ENCODE measurements at regions not wholly inside any gene's neighbourhood (a gene's known extent, or its start where the extent isn't known, plus 50 kb on each side); places are given as distances from the start of the nearest gene placed in this dataset.

- Mint-ChIP-seq H3K9me3 (peaks cover 3% of the 10 kb centered on the region), H3K4me1 (no peaks in the 10 kb centered on the region), H3K27ac (ENCODE audit: unreplicated experiment) (no peak overlapping the region), H3K4me3 (no peak overlapping the region), H3K36me3 (ENCODE audit: low read depth) (no peaks in the 10 kb centered on the region), H3K27me3 (ENCODE audit: low read depth) (no peaks in the 10 kb centered on the region)
- no peak for TF ChIP-seq CTCF (conservative IDR thresholded peaks at IDR 0.05)
- DNase-seq (ENCODE audit: low read depth, low spot score): no peak
Observed at GRCh38 chr3:20652231-20652986, 466.4 kb upstream of the SGO1 start.

- DNase-seq (ENCODE audit: low read depth, low spot score): no peak
- Mint-ChIP-seq H3K4me3 (no peak overlapping the region), H3K4me1 (no peaks in the 10 kb centered on the region), H3K27me3 (ENCODE audit: low read depth) (no peaks in the 10 kb centered on the region), H3K9me3 (no peaks in the 10 kb centered on the region), H3K36me3 (ENCODE audit: low read depth) (no peaks in the 10 kb centered on the region), H3K27ac (ENCODE audit: unreplicated experiment) (no peak overlapping the region)
- TF ChIP-seq CTCF (conservative IDR thresholded peaks at IDR 0.05): no peak
Observed at GRCh38 chr3:20648921-20649381, 462.9 kb upstream of the SGO1 start.

- Mint-ChIP-seq H3K4me1 (no peaks in the 10 kb centered on the region), H3K4me3 (no peak overlapping the region), H3K27me3 (ENCODE audit: low read depth) (no peaks in the 10 kb centered on the region), H3K9me3 (no peaks in the 10 kb centered on the region), H3K27ac (ENCODE audit: unreplicated experiment) (no peak overlapping the region), H3K36me3 (ENCODE audit: low read depth) (no peaks in the 10 kb centered on the region)
- TF ChIP-seq CTCF (conservative IDR thresholded peaks at IDR 0.05): no peak
- DNase-seq (ENCODE audit: low read depth, low spot score): no peak
Observed at GRCh38 chr3:20648294-20648693, 462.3 kb upstream of the SGO1 start.

- DNase-seq (ENCODE audit: low read depth, low spot score): no peak
- TF ChIP-seq CTCF (conservative IDR thresholded peaks at IDR 0.05): no peak
- Mint-ChIP-seq H3K4me3 (no peak overlapping the region), H3K36me3 (ENCODE audit: low read depth) (no peaks in the 10 kb centered on the region), H3K4me1 (no peaks in the 10 kb centered on the region), H3K27ac (ENCODE audit: unreplicated experiment) (no peak overlapping the region), H3K27me3 (ENCODE audit: low read depth) (no peaks in the 10 kb centered on the region), H3K9me3 (no peaks in the 10 kb centered on the region)
Observed at GRCh38 chr3:20646425-20646824, 460.4 kb upstream of the SGO1 start.

GRCh38 chr3:20645340-20645739, 459.3 kb upstream of the SGO1 start:
- no peak for DNase-seq (ENCODE audit: low read depth, low spot score)
- Mint-ChIP-seq H3K27ac (ENCODE audit: unreplicated experiment) (no peak overlapping the region), H3K27me3 (ENCODE audit: low read depth) (no peaks in the 10 kb centered on the region), H3K9me3 (no peaks in the 10 kb centered on the region), H3K36me3 (ENCODE audit: low read depth) (no peaks in the 10 kb centered on the region), H3K4me3 (no peak overlapping the region), H3K4me1 (no peaks in the 10 kb centered on the region)
- no peak for TF ChIP-seq CTCF (conservative IDR thresholded peaks at IDR 0.05)

Measured in neural crest cell (in vitro differentiated cells).